HuH-7 (cell line): ENCODE measurements at regions not wholly inside any gene's neighbourhood (a gene's known extent, or its start where the extent isn't known, plus 50 kb on each side); places are given as distances from the start of the nearest gene placed in this dataset.
"Not testable (repeated sequence)": the region's sequence is repeated elsewhere in the genome, so short reads cannot be mapped to it uniquely, and the experiment has no call there.

ENCODE experiments used
- DNase-seq: peaks from one replicate; pipeline ENCODE4 v3.0.0; 2011; ENCODE audit warnings: low spot score

DNA sequence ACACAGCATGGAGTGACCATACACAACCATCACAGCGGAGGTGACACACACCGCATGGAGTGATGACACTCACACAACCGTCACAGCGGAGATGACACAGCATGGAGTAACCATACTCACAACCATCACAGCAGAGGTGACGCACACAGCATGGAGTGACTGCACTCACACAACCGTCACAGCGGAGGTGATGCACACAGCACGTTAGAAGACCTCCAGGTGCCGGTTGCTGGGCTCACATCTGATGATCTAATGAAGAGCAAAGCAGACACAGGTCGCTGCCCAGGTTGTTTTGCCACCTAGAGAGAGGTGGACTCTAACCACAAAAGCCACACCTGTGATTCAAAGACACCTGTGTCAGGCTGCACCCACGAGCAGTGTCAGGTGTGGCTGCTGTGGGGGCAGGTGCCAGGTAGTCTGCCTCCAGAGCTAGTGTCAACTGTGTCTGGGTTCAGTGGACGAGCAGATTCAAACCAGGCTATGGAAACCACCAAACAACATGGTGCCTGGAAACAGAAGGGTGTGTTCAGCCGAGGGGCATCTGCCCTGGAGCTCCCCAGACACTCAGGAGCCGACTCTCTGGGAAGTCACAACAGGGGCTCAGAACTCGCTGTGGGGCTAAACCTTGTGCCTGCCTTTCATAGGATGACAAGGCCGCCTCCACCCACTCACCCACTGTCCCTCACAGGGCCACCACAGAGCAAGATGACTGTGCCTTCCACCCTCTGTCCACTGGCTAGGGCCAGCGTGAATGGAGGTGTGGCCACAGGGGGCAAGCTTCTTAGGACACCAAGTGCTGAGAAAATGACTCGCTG lies 608.2 kb downstream of the TBC1D22A start:
- DNase-seq = no peak

DNA sequence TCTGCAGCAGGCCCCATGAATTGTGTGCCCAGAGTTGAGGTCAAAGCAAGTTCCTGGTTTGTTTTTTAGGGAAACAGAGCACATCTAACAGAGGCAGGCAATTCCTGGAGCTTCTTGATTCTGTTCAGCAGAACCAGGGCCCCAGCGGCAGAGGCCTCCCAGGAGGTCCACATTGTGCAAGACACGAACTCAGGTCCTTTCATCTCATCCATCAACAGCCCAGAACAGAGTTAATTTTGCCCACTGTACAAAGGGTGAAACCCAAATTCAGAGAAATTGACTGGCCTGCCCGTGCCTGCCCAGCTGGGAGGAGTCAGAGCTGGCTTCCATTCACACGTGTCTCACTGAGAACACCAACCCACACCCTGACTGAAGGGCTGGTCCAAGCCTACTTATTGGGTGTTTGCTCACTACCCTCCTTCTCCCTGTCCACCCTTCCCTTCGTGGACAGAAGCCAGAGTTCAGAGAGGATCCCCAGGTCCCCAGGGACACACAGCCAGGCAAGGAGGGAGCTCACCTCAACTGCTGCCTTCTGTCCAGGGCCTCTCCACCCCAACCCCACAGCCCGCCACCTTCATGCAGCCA lies 607.1 kb downstream of the TBC1D22A start:
- no peak for DNase-seq

- no peak for DNase-seq
These were observed 606.6 kb downstream of the TBC1D22A start for GRCh38 chr22:47369020-47369419.

DNA sequence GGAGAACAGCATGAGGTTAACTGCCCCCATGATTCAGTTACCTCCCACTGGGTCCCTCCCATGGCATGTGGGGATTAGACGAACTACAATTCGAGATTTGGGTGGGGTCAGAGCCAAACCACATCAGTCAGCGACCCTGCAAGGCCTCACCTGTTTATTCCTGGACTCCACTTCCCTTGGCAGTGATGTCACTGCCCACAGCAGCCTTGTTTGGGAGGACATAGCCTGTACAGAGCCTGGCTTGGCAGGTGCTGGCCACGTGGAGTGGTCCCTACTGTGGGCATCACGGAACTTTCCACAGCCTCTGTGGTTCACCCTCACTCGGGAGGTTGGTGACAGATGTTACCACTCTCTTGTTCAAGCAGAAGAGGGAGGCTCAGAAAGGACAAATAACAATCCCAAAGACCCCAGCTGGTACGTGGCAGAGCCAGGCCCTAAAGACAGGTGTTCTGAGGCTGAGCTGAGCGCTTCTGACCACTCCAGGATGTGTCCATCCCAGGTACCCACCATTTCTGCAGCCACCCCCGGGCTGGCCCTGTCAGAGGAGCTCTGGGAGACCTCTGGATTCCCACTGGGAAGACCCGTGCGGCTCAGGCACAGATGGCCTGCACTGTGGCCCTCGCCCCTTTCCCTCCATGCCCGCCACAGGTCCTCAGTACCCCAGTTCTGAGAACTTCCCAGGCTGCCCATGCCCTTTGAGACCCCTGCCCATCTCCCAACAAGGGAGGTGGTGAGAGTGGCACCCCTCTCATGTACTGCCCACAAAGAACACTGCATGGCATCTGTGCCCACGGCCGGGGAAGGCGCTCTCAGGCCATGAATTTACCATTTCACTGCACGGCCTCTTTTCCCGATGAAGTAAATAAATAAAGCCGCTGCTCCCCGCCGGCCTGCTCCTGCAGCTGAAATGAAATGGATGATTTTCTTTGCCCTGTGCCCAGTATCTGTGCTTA lies 605.8 kb downstream of the TBC1D22A start:
- DNase-seq = no peak

GRCh38 chr22:47367107-47367690 lies 604.7 kb downstream of the TBC1D22A start:
- DNase-seq = no peak

DNA sequence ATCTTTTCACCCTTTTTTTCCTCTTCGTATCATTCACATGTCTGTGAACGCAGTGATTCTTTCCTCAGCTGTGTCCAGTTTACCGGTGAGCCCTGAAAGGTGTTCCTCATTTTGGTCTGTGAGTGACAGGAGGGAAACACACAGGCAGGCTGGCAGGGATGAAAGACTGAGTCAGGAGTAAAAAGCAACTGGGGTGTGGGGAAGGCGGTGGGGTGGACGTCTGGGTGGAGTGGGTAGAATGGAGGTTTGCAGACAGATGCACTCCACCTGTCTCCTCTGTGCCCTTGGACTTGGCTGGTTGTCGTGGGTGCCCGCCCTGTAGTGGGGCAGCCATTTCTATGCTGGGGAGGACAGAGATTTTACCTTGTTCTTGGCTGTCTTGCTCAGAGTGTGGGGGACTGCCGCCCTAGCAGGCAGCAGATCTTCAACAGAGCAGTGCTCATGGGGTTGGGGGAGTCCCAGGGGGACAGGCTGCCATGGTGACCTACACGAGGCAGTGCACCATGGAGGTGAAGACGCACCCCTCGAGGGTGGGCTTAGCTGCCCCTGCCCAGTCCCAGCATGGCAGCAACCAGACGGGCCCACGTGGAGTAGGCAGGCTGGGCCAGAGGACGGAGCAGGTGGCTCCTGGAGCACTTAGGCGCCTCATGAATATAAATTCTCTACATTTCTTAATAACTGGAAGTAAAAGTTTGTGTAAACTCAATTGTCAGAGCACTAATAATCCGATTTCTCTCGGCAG lies 603.7 kb downstream of the TBC1D22A start:
- no peak for DNase-seq

DNA sequence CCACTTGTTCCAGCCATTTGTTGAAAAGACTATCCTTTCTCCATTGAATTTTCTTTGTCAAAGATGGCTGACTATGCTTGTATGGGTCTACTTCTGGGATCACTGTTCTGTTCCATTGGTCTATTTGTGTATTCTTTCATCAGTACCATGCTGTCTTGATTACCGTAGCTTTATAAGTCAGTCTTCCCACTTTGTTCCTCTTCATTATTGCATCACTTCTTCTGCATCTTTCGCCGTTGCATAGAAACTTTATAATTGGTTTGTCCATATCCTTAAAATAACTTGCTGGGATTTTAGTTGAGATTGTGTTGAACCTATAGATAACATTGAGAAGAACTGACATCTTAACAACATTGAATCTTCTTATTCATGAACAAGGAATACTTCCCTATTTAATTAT lies 598.8 kb downstream of the TBC1D22A start:
- DNase-seq = no peak

GRCh38 chr22:47357493-47357892 lies 595.0 kb downstream of the TBC1D22A start:
- no peak for DNase-seq

GRCh38 chr22:47357086-47357485 lies 594.6 kb downstream of the TBC1D22A start:
- DNase-seq = no peak

- DNase-seq = no peak
These were observed 594.1 kb downstream of the TBC1D22A start for GRCh38 chr22:47356511-47357011.

DNA sequence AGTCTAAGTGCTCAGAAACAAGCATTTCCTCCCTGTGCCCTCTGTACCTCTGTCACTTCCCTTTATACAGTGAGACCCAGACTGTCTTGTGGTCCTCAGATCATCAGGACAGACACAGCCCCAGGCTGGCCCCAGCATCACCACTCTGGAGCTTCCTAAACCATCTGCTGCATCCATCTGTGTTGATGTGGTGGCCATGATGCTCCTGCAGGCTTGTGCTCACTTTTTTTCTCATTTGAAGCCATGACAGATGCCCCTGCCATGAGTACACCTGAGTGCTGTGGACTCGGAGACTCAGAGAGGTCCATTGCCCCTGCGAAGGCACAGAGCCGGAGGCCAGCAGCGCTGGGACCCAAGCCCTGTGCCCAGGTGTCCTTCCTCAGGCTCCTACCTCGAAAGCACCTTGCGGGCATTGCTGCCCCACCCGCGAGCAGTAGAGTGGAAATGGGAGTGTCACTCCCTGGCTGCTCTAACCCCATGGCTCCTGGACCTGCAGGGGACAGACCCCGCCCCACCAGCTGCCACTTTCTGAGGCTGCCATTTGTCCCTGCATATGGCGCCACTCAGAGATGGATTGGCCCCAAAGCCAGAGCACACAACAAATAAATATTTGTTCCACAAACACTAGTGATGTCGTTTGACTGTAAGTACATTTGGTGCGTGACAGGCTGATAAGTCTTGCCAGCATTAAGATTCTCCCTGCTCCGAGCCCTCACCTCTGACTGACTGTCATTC lies 593.5 kb downstream of the TBC1D22A start:
- no peak for DNase-seq

DNA sequence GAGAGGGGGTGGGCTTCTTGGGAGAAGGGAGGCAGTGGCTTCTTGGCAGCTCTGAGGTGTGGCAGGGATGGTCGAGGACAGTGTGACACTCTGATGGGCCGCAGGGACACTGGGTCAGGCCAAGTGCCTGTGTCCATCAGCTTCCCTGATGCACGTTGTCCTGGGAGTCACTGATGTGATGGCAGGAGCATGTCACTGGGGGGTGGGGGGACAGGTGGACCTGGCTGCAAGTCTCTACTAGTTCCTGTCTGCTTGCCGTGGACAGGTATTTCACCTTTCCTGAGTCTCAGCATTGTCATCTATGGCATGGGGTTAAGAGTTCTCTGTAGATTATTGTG lies 592.9 kb downstream of the TBC1D22A start:
- DNase-seq = no peak

- DNase-seq = no peak
These were observed 592.4 kb downstream of the TBC1D22A start for GRCh38 chr22:47354668-47355387.

DNA sequence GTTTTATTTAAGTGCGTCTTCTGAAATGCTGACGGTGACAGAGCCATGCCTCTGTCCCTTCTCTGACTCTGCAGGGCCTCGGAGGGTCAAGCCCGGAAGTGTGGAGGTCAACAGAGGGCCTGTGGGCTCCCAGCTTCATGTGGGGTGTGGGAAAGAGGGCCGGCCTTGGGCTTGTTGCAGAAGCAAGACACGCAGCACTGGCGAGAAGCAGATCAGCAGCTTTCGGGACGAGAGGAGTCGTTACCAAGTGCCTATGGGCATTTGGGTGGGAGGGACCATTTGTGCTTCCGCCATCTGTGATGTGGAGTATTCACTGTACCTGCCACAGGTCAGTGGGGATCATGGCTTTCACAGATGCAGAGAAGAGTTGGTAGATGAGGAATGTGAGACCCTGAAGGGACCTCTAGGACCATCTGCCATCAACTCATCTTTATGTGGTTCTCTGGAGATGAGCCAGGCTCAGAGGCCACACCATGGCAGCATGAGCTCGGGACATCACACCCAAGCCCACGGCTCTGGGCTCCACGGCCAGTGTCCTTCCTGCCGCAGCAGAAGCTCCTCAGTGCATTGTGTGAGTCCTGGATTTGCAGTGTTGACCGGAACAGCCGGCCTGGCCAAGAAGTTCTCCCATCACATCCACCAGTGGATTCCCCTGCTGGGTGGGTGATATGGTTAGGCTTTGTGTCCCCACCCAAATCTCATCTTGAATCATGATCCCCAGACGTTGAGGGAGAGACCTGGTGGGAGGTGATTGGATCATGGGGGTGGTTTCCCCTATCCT lies 590.7 kb downstream of the TBC1D22A start:
- DNase-seq = no peak

DNA sequence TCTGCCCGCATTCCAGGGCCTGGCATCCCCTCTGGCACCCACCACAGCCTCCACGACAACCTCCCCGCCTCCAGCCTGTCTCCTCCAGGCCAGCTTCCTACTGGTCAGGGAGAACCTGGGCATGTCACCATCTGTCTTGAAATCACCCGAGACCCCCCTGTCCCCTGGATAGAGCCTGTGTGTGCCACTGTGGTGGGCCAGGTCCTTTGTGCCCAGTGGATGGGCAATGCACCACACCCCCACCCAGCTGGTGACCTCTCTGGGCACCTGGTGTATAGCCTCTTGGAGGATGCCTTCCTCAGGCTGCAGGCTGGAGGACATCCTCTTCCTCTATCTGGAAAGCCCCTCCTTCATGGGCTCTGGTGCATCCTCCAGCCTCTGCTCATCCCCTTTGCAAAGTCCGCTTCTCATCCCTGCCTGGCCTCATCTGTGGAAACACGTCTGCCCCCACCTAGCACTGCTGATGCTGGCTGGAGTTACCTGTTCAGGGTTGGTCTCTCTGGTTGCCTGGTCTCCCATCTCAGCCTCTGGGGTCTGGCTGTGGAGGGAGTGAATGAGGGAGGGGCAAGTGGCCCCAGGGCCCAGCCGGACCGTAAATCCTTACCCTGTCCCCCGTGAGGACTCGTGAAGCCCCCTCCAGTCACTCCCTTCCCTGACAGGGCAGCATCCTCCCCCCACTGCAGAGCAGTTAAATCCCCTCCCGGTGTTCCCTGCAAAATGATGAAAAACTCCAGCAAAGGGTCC lies 589.6 kb downstream of the TBC1D22A start:
- no peak for DNase-seq

DNA sequence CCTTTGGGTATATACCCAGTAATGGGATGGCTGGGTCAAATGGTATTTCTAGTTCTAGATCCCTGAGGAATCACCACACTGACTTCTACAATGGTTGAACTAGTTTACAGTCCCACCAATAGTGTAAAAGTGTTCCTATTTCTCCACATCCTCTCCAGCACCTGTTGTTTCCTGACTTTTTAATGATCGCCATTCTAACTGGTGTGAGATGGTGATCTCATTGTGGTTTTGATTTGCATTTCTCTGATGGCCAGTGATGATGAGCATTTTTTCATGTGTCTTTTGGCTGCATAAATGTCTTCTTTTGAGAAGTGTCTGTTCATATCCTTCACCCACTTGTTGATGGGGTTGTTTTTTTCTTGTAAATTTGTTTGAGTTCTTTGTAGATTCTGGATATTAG lies 583.8 kb downstream of the TBC1D22A start:
- not testable (repeated sequence) for DNase-seq

DNA sequence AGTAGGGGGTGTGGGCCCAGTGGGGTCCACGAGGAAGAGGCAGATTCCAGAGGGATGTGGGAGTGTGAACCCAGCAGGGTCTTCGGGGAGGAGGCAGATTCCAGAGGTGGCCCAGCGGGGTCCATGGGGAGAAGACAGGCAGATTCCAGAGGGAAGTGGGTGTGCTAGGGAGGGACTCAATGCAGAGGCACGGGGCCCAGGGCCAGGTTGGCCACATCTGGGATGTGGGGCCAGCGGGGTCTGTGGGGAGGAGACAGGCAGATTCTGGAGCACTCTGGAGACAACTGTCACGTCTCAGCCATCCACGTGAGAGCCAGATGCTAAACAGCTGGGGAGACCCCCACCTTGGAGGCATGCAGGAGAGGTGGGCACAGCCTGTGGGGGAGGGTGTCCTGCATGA lies 582.6 kb downstream of the TBC1D22A start:
- DNase-seq = no peak

DNA sequence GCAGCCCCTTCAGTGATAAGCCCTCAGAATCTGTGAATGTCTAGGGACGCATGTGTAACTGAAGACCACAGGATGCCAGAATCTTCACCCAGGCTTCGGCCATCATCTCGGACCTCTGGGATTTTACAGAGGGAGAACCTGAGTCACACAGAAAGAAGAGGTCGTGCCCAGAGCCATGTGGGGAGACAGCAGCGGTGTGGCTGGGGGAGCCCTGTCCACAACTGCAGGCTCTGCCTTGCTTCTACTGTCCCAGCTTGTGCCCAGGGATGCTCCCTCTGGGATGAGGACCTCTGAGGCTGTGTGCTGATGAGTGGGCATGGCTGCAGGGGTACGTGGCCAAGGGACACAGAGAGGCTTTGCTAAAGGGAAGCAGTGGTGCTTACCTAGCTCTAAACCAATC lies 582.0 kb downstream of the TBC1D22A start:
- no peak for DNase-seq

GRCh38 chr22:47343611-47344010 lies 581.2 kb downstream of the TBC1D22A start:
- DNase-seq = no peak
